ENCODE measurements at regions not wholly inside any gene's neighbourhood (a gene's known extent, or its start where the extent isn't known, plus 50 kb on each side); places are given as distances from the start of the nearest gene placed in this dataset.
"Not testable (repeated sequence)": the region's sequence is repeated elsewhere in the genome, so short reads cannot be mapped to it uniquely, and the experiment has no call there.

DNA sequence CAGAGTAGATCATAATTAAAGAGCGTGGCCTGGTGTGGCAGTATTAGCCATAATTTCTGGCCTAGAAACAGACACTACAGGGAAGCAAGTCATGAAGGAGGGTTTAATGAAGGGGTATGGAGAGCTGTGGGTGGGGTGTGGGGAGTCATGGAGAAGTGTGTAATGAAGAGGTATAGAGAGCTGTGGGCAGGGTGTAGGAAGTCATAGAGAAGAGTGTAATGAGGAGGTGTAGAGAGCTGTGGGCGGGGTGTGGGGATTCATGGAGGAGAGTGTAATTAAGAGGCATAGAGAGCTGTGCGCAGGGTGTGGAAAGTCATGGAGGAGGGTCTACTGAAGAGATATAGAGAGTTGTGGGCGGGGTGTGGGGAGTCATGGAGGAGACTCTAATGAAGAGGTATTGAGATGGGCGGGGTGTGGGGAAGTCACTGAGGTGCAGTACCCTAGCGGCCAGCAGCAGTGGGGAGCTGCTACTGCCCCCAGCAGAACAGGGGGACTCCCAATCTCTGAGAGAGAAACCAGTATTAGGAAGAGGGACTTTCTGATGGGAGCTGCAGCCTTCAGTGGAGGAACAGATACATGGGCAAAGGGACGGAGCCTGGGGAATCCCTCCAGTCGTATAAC, 145.4 kb upstream of the FOXA2 start:
- FAIRE-seq, result no peak
- DNase-seq (ENCODE audit: extremely low spot score, insufficient read length, low read depth), result no peak

DNA sequence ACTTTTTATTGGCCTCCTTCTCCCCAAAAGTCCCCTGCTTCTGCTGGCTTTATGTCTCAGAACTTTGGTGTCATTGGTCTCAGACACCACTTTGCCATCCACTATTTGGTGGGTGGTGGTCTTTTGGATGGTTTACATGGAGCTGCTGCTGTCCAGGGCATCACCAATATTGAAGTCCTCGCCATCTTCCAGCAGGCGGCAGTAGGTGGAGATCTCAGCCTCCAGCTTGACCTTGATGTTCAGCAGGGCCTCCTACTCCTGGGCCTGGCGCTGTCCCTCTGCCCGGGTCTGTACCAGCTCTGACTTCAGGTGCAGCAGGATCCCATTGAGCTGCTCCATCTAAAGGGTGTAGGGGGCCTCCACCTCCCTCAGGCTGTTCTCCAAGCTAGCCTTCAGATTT, 148.4 kb upstream of the FOXA2 start:
- FAIRE-seq (no peak), DNase-seq (ENCODE audit: extremely low spot score, insufficient read length, low read depth) (no peak)

DNA sequence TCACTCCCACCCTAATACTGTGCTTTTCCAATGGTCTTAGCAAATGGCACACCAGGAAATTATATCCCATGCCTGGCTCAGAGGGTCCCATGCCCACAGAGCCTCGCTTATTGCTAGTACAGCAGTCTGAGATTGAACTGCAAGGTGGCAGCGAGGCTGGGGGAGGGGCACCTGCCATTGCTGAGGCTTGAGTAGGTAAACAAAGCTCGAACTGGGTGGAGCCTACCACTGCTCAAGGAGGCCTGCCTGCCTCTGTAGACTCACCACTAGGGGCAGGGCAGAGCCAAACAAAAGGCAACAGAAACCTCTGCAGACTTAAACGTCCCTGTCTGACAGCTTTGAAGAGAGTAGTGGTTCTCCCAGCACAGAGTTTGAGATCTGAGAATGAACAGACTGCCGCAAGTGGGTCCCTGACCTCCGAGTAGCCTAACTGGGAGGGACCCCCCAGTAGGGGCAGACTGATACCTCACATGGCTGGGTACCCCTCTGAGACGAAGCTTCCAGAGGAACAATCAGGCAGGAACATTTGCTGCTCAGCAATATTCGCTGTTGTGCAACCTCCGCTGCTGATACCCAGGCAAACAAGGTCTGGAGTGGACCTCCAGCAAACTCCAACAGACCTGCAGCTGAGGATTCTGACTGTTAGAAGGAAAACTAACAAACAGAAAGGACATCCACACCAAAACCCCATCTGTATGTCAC, 150.7 kb upstream of the FOXA2 start:
- not testable (repeated sequence) for DNase-seq (ENCODE audit: extremely low spot score, insufficient read length, low read depth)

DNA sequence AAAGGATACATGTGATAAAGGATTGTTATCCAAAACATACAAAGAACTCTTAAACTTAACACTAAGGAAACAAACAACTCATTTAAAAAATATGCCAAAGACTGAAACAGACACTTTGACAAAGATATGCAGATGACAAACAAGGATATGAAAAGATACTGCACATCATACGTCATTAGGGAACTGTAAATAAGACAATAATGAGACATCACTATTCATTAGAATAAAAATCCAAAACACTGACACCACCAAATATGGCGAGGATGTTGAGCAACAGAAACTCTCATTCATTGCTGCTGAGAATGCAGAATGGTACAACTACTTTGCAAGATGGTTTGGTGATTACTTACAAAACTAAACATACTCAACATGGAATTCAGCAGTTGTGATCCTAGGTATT, 156.5 kb upstream of the FOXA2 start:
- DNase-seq (ENCODE audit: extremely low spot score, insufficient read length, low read depth), result no peak
- no peak for FAIRE-seq

More for the DNA sequence above, 150.7 kb upstream of the FOXA2 start:
- FAIRE-seq, result not testable (repeated sequence)

DNA sequence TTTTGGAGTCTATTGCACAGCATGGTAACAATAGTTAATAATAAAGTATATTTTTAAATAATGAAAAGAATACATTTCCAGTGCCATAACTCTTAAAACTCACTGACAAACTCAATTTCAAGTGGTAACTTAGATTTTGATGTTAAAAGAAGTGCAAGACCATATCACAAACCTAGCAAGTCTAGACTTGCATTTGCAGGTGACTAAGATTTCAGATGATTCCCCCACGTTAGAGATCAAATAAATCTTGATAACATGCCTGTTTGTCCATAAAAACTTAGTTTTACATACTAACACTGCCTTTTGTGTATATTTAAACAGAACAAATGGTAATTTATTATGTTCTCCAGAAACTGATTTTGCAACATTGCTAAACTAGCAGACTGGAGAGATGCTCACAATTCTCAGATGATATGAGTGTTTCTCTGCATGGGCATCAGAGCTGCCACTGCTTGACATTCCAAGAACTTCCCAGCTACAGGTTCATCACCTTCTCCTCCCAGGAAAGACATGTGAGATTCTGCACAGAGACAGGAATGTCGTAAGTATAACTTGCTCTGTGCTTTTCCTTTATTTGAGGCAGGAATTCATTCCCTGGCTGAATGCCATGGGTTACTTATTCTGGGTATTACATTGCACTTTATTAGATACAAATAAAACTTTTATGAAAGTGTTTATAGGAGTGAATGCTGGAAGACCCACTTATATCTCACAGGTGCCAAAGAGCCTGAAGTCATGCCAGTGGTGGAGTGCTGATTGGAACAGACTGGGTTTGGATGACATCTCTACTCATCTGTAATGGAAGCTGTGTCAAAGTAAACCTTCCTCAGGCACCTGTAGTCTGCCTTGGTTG, 160.2 kb upstream of the FOXA2 start:
- DNase-seq (ENCODE audit: extremely low spot score, insufficient read length, low read depth), result no peak
- no peak for FAIRE-seq

DNA sequence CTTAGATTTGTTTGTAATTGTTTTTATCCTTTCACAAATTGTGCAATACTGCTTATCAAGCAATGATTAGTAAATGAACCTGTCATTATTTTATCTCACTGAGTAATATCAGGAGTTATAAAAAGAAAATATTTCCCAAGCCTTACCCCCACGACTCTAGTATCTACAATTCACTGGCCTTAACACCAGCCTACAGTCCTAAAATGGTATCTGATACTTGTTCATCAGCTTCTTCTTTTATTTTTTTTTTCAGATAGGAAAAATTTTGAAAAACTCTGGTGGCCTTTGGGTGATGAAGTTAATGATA, 160.8 kb upstream of the FOXA2 start:
- no peak for FAIRE-seq
- DNase-seq (ENCODE audit: extremely low spot score, insufficient read length, low read depth), result no peak

DNA sequence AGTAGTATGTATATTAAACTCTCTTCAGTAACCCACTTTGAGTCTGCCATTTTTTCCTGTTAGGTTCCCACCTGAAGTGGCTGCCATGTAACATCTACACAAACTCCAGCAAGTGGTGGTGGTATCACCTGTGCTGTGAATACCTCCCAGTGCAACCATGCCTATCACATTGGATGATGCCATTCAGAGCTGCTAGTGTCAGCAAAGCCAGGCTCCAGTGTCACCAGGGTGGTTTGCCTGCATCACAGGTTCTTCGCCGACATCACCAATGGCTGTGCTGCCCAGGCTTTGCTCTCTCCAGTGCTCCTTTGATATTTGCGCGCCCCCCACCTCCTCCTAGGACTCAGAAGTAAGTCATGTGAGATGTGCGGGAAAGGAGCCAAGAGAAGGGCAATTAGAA, 162.6 kb upstream of the FOXA2 start:
- FAIRE-seq (no peak), DNase-seq (ENCODE audit: extremely low spot score, insufficient read length, low read depth) (no peak)

DNA sequence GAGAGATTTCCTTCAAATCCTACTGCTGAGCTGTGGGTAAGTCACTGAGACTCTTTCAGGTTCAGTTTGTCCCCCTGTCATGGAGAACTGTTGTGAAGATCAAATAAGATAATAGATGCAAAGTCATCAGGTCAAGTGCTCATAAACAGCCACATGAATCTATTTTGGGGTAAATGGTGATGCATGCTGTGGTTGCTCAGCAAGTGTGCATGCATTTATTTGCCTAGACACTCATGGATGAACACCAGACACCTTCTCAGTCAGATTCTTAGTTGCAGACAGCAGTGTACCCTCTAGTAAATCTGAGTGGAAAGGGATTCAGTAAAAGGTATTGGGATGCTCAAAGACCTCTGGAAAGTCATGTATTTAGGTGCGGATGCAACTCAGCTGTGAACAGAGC, 168.0 kb upstream of the FOXA2 start:
- no peak for FAIRE-seq
- no peak for DNase-seq (ENCODE audit: extremely low spot score, insufficient read length, low read depth)

DNA sequence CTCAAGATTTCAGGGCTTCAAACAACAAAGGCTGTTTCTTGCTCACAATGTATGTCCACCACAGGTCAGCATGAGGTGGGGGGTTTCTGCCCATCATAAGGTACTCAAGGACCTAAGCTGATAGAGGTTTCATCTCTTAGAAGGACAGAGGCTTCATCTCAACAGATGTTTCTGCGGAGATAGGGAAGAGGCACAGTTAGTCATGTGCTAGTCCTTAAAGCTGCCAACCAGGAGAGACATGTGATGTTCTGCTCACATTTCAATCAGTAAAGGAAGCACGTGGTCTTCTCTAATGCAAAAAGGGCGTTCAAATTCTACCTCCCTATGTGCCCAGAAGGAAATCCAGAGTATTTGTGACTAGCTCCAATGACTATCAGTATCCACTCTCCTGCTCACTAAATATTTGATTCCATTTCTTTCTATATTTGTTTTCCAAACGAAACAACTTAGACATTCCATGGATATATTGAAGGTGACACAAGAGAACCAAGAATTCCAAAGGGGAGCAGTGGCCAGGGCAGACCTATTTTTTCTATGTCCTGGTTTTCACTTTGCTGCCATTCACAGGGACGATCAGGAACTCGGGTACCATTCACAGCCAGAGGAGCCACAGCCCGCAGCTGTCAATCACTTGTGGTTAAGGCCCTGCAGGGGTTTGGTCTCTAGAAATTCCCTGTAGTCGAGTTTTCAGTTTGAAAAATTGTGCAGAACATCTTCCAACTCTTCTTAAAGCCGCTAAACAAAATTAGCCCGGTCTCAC, 173.2 kb upstream of the FOXA2 start:
- DNase-seq (ENCODE audit: extremely low spot score, insufficient read length, low read depth) (no peak), FAIRE-seq (no peak)

DNA sequence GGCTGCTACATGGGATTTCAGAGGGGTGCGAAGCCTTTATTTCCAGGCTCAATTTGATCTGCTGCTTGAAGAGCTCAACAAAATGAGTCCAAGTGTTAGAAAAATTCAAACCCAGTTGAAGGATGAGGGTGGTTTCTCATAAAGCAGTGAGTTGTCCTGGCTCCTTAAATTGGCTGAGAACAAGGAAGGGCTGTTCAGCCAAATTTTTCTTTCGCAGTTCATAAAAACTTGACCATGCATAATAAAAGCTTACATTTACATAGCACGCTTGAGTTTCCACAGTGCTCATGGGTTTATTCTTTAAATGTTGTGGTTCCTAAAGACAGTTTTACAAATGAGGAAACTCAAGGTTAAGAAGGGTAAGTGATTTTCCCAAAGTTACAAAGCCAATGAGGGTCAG, 174.4 kb upstream of the FOXA2 start:
- FAIRE-seq, result no peak
- DNase-seq (ENCODE audit: extremely low spot score, insufficient read length, low read depth), result no peak

DNA sequence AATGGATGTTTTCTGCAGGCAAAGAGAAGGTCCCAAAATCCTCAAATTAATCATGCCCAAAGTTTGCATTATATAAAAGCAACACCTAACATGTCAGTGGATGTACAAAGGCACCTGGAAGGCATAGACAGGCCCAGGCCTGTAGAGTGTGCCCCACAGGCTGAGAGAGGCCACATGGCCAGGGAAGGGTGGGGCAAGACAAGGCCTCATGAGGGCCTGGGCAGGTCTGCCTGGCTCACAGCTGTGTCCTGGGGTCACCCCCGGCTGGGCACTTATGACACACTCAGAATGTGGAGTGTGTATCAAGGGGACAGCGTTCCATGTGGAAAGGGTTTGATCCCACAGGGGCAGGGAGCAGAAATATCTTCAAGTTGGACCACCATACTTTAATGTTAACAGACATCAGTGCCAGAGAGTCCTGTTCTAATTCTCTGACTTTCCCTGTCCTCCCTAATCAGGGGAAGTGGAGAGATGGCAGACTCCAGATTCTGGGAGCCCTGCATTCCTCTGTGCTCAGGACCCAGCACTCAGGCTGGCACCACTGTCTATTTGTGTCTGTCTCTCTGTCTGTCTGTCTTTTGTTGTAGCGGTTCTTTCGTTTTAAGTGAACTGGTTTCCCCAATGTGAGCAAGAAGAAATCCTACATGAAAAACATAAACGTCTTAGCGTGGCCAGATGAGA, 178.3 kb upstream of the FOXA2 start:
- DNase-seq (ENCODE audit: extremely low spot score, insufficient read length, low read depth) (no peak), FAIRE-seq (no peak)

DNA sequence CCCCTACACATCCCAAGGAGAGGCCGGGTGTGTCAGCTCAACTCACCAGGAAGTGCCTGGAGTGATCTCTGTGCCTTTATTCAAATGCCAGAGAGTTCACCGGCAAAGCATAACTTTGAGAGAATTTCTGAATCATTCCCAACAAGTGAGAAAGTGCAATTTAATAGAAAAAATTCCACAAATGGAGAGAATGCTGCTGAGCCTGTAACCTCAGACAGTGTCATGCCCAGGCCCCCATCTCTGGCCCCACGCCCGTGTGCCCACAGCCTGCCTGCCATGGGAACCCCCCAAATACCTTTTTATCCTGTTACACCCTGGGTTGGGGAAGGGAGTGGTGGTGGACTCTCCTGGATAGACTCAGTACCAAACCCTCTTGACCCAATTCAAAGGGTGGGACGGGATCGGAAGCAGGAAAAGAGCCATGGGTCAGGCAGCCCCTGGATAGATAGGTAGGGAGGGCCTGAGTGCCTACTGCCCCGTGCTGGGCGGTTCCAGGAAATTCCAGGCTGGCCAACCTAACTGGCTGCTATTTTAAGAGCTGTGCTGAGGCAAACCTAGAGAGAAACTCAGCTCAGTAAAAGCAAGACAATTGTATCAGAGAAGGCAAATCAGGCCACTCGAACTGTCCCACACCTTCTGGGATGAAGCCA, 179.0 kb upstream of the FOXA2 start:
- FAIRE-seq (no peak), DNase-seq (ENCODE audit: extremely low spot score, insufficient read length, low read depth) (no peak)

DNA sequence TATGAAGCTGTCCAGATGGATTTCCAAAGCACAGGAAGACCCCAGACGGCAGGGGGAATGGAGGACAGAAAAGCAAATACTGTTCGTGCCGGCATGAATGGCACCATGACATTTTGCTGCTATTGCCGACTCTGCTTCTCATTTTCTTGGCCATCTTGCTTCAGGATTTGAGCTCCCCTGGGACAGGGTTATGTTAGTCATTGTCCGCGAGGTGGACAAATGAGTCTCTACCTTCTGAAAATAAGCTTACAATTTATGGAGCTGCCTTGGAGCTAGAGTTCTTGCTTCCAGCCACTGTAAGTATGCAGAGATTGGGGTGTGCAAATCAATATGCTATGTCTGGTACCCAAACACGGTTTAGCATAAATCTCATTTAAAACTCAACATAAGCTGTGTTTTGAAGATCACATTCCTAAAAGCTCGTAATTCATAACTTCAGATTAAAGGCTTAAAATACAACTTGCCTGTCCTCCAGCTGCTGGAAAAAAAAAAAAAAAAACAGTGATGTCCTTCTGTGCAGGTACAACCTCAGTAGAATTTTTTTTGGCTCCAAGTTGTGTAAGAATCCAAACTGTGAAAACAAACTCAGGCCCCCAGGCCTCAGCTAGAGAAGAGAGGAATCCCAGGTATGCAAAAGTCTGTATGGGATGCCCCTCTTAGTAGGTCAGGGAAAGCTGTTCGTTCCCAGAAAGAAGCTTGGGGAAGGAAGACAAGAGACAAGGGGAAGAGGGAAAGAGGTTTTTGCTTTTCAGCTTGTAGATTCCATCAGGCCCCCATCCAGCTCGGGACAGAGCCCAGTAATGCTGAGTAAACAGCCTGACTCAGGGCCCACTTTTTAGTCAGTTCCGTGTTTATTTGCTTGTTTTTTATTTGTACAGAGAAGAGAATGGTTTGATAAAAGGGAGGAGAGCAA, 184.2 kb upstream of the FOXA2 start:
- DNase-seq (ENCODE audit: extremely low spot score, insufficient read length, low read depth) (no peak), FAIRE-seq (no peak)

DNA sequence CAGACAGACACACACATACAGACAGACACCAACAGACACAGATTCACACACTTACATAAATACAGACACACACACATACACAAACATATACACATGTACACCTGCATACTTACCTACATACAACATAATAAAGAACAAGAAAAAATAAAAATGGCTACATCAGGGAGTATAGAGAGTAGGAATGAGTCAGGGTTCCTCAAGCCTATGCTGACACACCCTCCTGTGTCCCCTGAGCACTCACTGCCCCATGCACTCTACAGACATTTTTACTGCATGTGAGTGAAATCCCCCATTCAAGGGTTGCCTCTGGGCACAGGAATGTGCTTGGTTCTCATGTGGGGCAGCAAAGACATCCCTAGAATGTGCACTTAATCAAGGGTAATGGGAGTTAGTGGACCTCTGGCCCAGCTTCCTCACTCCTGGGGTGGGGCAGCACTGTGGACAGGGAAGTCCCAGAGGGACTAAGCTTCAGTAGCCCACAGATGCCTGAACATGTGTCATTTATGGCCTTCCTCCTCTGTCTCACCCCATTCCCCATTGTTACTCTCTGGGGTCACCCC, 185.9 kb upstream of the FOXA2 start:
- FAIRE-seq, result no peak

DNA sequence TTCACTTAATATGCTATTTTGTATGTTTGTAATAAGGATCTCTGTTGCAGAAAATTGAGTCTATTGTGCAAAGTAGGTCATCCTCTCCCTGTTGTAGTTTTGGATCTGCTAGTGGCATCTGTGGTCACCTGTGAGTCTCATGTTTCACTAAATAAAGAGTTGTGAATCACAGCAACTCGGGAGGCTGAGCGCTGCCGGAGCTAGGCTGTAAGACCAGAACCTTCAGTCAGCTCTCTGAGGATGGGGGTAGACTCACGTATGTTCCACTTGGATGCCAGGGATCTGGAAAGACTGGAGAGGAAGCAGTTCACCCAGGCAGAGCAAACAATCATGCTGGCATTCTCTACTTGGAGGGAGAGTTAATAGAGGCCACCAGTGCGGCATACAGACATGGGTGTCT, 187.3 kb upstream of the FOXA2 start:
- DNase-seq (ENCODE audit: extremely low spot score, insufficient read length, low read depth) (no peak), FAIRE-seq (no peak)

More for the DNA sequence above, 185.9 kb upstream of the FOXA2 start:
- no peak for DNase-seq (ENCODE audit: extremely low spot score, insufficient read length, low read depth)

DNA sequence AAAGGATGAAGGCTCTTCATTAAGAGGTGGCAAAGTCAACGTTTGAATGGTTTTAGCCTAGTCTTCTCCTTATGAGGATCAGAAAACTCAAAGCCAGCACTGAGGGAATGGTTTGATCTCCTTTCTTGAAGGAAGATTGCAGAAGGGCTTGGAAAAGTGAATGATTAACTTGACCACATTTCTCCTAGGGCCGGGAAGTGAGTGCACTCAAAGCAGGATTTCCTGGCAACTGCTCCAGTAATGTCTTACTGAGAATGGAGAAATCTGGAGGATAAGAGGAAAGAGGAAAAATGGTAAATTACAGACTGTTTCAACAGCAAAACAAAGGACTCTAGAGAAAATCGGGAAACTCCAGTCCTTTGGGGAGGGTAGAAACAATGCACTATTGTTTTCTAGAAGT, 189.0 kb upstream of the FOXA2 start:
- DNase-seq (ENCODE audit: extremely low spot score, insufficient read length, low read depth) (no peak), FAIRE-seq (no peak)

DNA sequence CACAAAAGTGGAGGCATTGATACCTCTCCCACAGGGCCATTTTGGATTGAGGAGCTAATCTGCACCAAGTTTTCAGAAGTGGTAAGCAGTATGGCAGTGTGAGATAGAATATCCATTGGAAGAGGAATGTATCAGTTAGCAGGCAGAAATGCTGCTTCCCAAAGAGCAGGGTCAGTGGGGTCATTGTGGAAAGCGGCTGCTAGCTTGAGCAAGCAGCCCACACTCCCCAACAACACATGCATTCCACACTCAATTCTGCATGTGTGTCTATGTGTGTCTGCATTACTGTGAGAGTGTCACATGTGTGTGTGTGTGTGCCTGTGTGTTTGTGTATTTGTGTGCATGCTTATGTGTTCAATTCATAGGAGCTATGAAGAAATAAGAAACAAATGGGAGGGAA, 190.9 kb upstream of the FOXA2 start:
- DNase-seq (ENCODE audit: extremely low spot score, insufficient read length, low read depth), result no peak
- FAIRE-seq, result no peak

DNA sequence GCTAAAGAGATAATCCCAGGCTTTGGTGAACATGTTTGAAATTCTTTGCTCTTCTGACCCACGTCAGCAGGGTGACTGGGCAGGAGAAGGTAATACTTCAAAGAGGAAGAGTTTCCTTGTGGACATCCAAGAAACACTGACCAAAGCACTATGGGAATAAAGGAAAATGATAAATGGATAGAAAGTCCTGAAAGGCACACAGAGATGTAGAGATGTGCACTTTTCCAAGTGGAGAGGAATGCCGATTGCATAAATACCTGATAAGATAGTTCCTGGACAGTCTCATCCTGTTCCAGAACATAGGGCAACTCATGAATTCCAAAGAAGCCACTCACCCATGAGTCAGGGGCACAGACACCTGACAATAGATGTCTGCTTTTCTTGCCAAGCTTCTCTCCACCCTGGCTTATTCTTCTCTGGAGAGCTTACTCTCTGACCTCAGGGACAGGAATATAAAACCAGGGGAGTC, 191.3 kb upstream of the FOXA2 start:
- DNase-seq (ENCODE audit: extremely low spot score, insufficient read length, low read depth), result no peak
- no peak for FAIRE-seq

Measured in GM18507 (cell line).